OCI-LY7 (cell line): ENCODE measurements at regions not wholly inside any gene's neighbourhood (a gene's known extent, or its start where the extent isn't known, plus 50 kb on each side); places are given as distances from the start of the nearest gene placed in this dataset.
"Not testable (repeated sequence)": the region's sequence is repeated elsewhere in the genome, so short reads cannot be mapped to it uniquely, and the experiment has no call there.

Source experiments
- BruUV-seq: library from RNA; stranded (reverse); fragments of 400-500 nt; replicated peaks from 2 replicates; lab custom pipeline; 2021; lab: Mats Ljungman, UMichigan
- CTCF ChIA-PET: fragments of 300-600 bp; sonication (Branson Sonifier 250); formaldehyde crosslinking; loops from one replicate; lab custom pipeline; 2022; ENCODE audit warnings: antibody characterized with exemption; ENCODE audit not compliant: unreplicated experiment; lab: Charles Lee
- POLR2A ChIA-PET: fragments of 300-600 bp; sonication (Branson Sonifier 250); formaldehyde crosslinking; loops from one replicate; lab custom pipeline; 2022; ENCODE audit warnings: antibody characterized with exemption; lab: Charles Lee
- DNase-seq: peaks from one replicate; pipeline ENCODE4 v3.0.0-alpha.2; 2015; ENCODE audit warnings: low spot score
- H2AFZ ChIP-seq: fragments of 200-600 bp; sonication (generic), shearing (Covaris generic); 2 replicates; pipeline ENCODE4 v1.6.1; 2014; ENCODE audit warnings: mild to moderate bottlenecking, antibody characterized with exemption, low read length, moderate library complexity
- H3K27ac ChIP-seq: fragments of 200-600 bp; sonication (generic); 2 replicates; pipeline ENCODE4 v1.5.1; 2014; ENCODE audit warnings: mixed run types, low read depth, mild to moderate bottlenecking, moderate library complexity, low read length, inconsistent platforms; ENCODE audit not compliant: poor library complexity, severe bottlenecking
- H3K36me3 ChIP-seq: fragments of 200-600 bp; sonication (generic); 2 replicates; pipeline ENCODE4 v1.6.1; 2014; ENCODE audit warnings: mild to moderate bottlenecking, antibody characterized with exemption, low read length, moderate library complexity, mixed read lengths; ENCODE audit not compliant: insufficient read depth
- H3K4me1 ChIP-seq: fragments of 200-600 bp; sonication (generic); 2 replicates; pipeline ENCODE4 v1.5.1; 2014; ENCODE audit warnings: mild to moderate bottlenecking, low read length; ENCODE audit not compliant: insufficient read depth, poor library complexity, severe bottlenecking
- H3K4me2 ChIP-seq: fragments of 200-600 bp; sonication (generic); 2 replicates; pipeline ENCODE4 v1.6.1; 2014; ENCODE audit warnings: mild to moderate bottlenecking, low read length
- H3K4me3 ChIP-seq: fragments of 200-600 bp; sonication (generic); 2 replicates; pipeline ENCODE4 v1.5.1; 2014; ENCODE audit warnings: mild to moderate bottlenecking, low read depth, low read length; ENCODE audit not compliant: poor library complexity, severe bottlenecking
- H3K79me2 ChIP-seq: fragments of 200-600 bp; sonication (generic); 2 replicates; pipeline ENCODE4 v1.6.1; 2016; ENCODE audit warnings: low read depth, mild to moderate bottlenecking, low read length, moderate library complexity, mixed read lengths; ENCODE audit not compliant: insufficient read depth
- H3K9me2 ChIP-seq: fragments of 200-600 bp; sonication (generic); 2 replicates; pipeline ENCODE4 v1.6.1; 2016; ENCODE audit warnings: mild to moderate bottlenecking, low read length, mixed read lengths; ENCODE audit not compliant: insufficient read depth
- H3K9me3 ChIP-seq: fragments of 200-600 bp; sonication (generic); 2 replicates; pipeline ENCODE4 v1.6.1; 2014; ENCODE audit warnings: mild to moderate bottlenecking, mixed run types, low read length, mixed read lengths
- H4K20me1 ChIP-seq: fragments of 200-600 bp; sonication (generic); 2 replicates; pipeline ENCODE4 v1.6.1; 2014; ENCODE audit warnings: mild to moderate bottlenecking, antibody characterized with exemption, low read length, moderate library complexity, mixed read lengths; ENCODE audit not compliant: insufficient read depth
- CTCF ChIP-seq: fragments of 200-600 bp; sonication (generic); conservative IDR thresholded peaks from 2 replicates; pipeline ENCODE4 v1.5.1; 2014; ENCODE audit warnings: mild to moderate bottlenecking, antibody characterized with exemption, low read length, moderate library complexity, mixed read lengths
- EZH2phosphoT487 ChIP-seq: fragments of 200-600 bp; sonication (generic); IDR thresholded peaks from 2 replicates; pipeline ENCODE4 v1.6.1; 2018; ENCODE audit warnings: low read depth, borderline replicate concordance, mild to moderate bottlenecking, mixed run types, antibody characterized with exemption, low read length, moderate library complexity, mixed read lengths
- intact Hi-C: fragments of 100-400 bp; cut with micrococcal nuclease; formaldehyde crosslinking; loops from one replicate; pipeline ENCODE4 v1.10.0; 2022; ENCODE audit not compliant: unreplicated experiment

- Histone ChIP-seq H3K27ac (no peak overlapping the region), H3K36me3 (no peaks in the 10 kb centered on the region), H3K4me3 (no peak overlapping the region), H3K4me1 (peaks cover 27% of the 10 kb centered on the region), H3K9me3 (no peaks in the 10 kb centered on the region), H3K4me2 (no peak overlapping the region), H4K20me1 (no peaks in the 10 kb centered on the region), H2AFZ (peak overlapping the region; percentile 31), H3K79me2 (no peaks in the 10 kb centered on the region), H3K9me2 (no peaks in the 10 kb centered on the region)
- ChIA-PET POLR2A (interaction anchor here (0.5 to 1.8 kb wide), 6 partner anchors 9 to 49 kb away, joined by 3 to 12 read pairs (median 4); no protein-coding TSS in a partner anchor), CTCF (interaction anchor here (0.6 kb wide), 1 partner anchor 107 kb away, joined by 3 read pairs; no protein-coding TSS in a partner anchor)
- TF ChIP-seq CTCF, result no peak
- no peak for TF ChIP-seq EZH2phosphoT487
- intact Hi-C loops, result no loop called here
- no TSS peak for BruUV-seq
- DNase-seq, result no peak
Observed at GRCh38 chr20:53884859-53885541, 185.4 kb downstream of the BCAS1 start.

GRCh38 chr20:53883098-53883911 lies 187.1 kb downstream of the BCAS1 start:
- no peaks in the 10 kb centered on the region for H3K36me3 ChIP-seq
- ChIA-PET POLR2A (interaction anchor here (0.5 to 0.6 kb wide), 3 partner anchors 9 to 45 kb away, joined by 3 to 4 read pairs (median 3); no protein-coding TSS in a partner anchor), CTCF (no interaction called here)
- H4K20me1 ChIP-seq, result no peaks in the 10 kb centered on the region
- no peaks in the 10 kb centered on the region for H3K79me2 ChIP-seq
- no peak overlapping the region for H3K4me3 ChIP-seq
- TF ChIP-seq CTCF (no peak), EZH2phosphoT487 (no peak)
- no peak overlapping the region for H2AFZ ChIP-seq
- no peak overlapping the region for H3K4me2 ChIP-seq
- intact Hi-C loops, result no loop called here
- DNase-seq, result no peak
- peaks cover 31% of the 10 kb centered on the region for H3K4me1 ChIP-seq
- no peaks in the 10 kb centered on the region for H3K9me2 ChIP-seq
- no peak overlapping the region for H3K27ac ChIP-seq
- BruUV-seq, result no TSS peak
- H3K9me3 ChIP-seq, result no peaks in the 10 kb centered on the region

- CTCF ChIA-PET, result not testable (repeated sequence)
Observed at GRCh38 chr20:53882438-53882986, 187.9 kb downstream of the BCAS1 start.

More at GRCh38 chr20:53882438-53882986, 187.9 kb downstream of the BCAS1 start:
- H2AFZ ChIP-seq, H3K79me2 ChIP-seq, DNase-seq, H3K36me3 ChIP-seq, H3K9me3 ChIP-seq, H3K9me2 ChIP-seq, H3K27ac ChIP-seq, H3K4me2 ChIP-seq, BruUV-seq, H3K4me3 ChIP-seq, intact Hi-C loops, H4K20me1 ChIP-seq: not testable (repeated sequence)
- H3K4me1 ChIP-seq, result peaks cover 29% of the 10 kb centered on the region
- POLR2A ChIA-PET, result interaction anchor here (0.6 kb wide), 1 partner anchor 86 kb away, joined by 3 read pairs; no protein-coding TSS in a partner anchor
